ENCODE measurements at regions not wholly inside any gene's neighbourhood (a gene's known extent, or its start where the extent isn't known, plus 50 kb on each side); places are given as distances from the start of the nearest gene placed in this dataset.

- TF ChIP-seq CTCF (IDR thresholded peaks at IDR 0.05 in 2 of 3, conservative IDR thresholded peaks at IDR 0.05 in 1 of 3; ENCODE audit: borderline replicate concordance in 1 of 3, insufficient read depth in 1 of 3, low read depth in 2 of 3, low read length in 2 of 3), result no peak
- TF ChIP-seq REST (IDR thresholded peaks at IDR 0.05; ENCODE audit: low read depth), result no peak
Measured at GRCh38 chr5:106766916-106767315, 903.8 kb downstream of the EFNA5 start.

Data from HCT116 (cell line).